ENCODE measurements at regions not wholly inside any gene's neighbourhood (a gene's known extent, or its start where the extent isn't known, plus 50 kb on each side); places are given as distances from the start of the nearest gene placed in this dataset.

DNA sequence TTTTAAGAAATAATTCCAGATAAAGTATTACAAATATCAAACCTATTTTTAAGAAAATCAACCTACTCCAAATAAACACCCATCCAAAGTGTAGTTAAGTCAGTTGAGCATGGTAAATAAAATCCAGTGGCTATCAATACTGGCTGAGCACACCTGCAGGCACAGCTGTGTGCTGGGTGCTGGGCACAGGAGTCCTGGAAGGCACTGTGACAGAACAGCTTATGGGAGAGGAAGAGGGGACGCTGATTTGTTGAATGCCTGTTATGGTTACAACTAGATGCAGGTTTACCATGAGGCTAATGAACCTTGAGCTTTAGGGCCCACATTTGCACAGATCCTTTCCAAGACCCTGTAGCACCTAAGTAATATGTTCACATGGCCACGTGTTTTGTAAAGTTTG is 202.7 kb downstream of the MTX2 start:
- DNase-seq: no peak

DNA sequence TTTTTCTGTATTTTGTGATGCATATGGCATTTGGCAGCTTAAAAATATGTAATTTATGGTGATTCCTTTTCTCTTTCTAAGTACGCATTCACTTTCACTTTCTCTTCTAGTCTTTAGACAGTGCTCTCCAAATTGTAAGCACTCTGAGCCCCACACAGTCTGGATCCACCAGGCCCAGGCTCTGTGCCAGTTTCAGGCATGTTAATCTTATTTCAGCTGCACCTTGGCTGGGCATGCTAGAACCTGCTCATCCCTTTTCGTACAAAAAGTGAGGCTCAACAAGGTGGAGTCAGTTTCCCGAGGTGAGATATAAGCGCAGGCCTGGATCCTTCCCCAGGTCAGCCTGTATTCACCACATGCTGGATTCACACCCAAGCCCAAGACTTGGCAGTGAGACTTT is 203.9 kb downstream of the MTX2 start:
- no peak for DNase-seq

GRCh38 chr2:176473851-176474250 is 204.6 kb downstream of the MTX2 start:
- DNase-seq: no peak

DNA sequence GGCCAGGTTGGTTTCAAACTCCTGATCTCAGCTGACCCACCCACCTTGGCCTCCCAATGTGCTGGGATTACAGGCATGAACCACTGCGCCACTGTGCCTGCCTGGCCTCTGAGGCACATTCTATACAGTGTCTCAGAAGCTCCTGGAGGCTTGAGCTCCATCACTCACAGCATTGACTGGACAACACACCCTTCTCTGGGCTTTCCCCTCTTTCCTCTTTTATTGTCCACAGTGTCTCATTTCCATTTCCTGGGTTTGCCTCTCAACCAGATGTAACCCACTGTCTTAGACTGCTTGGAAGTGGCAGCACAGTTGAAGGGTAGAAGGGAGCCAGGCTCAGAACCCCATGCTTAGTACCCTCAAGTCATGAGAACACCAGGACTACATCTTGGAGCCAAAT is 208.1 kb downstream of the MTX2 start:
- DNase-seq: no peak

- DNase-seq: no peak
Observed at GRCh38 chr2:176479961-176480360, 210.7 kb downstream of the MTX2 start.

- no peak for DNase-seq
Observed at GRCh38 chr2:176482107-176482506, 212.9 kb downstream of the MTX2 start.

DNA sequence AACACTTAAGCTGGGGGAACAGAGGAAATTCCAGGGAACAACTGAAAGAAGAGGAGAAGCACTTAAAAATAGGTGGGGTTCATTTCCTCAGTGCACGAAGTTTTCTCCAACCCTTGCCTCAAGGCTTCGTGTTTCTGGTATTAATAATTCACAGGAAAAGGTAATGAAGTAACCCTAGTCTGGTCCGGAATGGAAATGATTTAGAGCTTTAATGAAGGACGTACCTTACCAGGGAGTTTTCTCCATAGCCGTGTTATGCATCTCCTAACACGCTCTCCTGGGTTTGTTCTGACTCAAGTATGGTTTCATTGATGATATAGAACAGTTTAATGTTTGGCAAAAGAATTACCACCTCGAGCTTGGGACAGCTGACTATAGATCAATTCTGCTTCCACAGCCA is 214.2 kb downstream of the MTX2 start:
- DNase-seq: no peak

- DNase-seq: no peak
Observed at GRCh38 chr2:176483901-176484568, 214.8 kb downstream of the MTX2 start.

DNA sequence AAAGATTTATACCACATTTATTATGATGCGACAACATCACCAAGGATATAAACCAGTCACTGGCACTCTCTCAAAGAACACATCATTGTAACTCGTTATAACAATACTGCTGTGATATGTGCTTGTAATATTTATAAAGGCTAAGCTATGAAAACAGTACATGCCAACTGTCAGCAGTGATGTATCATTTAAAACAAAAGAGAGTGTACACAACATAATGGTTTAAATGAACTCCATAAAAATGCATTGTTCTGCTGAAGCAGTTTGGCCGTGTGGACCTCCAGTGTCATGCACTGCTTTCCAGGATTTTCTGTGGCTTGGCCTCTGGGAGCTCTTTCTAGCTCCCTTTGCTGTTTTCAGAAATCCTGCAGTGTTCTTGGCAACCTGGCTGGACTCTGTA is 215.6 kb downstream of the MTX2 start:
- DNase-seq: no peak

DNA sequence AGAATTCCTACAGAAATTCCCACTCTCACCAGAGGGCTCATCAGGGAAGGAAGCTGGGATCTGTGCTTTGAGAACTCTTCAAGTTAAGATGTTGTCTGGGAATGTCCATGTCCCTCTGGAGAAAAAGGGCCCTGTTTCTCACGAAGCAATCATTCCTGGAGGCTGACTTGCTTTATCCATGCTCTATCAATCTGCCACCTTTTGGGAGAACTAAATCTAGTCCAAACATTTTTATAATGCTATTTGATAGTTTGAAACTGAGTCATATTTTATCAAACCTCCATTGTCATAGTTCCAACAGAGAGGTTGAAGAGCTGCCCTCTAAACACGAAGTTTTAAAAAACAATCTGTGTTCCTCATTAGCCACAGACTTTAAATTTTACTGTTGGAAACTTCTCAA is 219.2 kb downstream of the MTX2 start:
- DNase-seq: no peak

DNA sequence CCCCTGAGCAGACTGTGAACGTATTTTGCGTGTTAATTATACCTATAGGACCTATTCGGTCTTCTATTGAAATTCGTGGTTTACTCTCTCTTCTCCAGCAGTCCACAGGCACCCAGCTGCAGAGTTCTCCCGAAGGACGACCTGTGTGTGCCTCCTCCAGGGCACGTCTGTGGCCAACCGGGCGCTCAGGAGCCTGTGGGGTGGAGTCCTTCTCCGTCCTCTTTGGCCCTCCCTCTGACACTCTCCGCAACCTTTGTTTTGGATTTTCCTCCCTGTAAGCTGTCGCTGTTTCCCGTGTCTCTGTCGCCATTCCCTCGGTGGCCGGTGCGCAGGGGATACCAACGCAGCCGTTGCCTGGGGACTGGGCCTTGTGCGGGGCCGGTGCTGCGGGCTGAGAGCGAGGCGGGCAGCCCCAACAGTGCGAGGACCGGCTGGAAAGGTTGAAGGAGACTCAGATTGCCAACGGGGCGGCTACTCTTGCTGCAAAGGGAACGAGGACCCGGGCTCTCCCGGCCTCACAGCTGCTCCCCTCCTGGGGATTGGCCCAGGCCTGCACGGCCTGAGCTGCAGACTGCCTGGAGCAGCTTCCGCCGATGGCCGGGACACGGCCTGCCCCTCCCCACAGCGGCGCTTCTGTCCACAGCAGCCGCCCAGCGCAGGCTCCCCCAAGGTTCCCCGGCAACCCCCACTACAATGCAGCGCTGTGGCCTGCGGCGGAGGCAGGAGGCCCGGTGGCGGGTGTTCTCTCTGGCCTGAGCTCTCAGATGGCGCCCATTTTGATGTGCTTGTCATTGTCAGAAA is 221.0 kb downstream of the MTX2 start:
- no peak for DNase-seq

GRCh38 chr2:176491172-176491904 is 222.1 kb downstream of the MTX2 start:
- DNase-seq: no peak

GRCh38 chr2:176492583-176492982 is 223.3 kb downstream of the MTX2 start:
- DNase-seq: no peak

GRCh38 chr2:176493226-176493825 is 224.1 kb downstream of the MTX2 start:
- no peak for DNase-seq

- DNase-seq: no peak
Observed at GRCh38 chr2:176493909-176494308, 224.7 kb downstream of the MTX2 start.

GRCh38 chr2:176494949-176495353 is 225.7 kb downstream of the MTX2 start:
- no peak for DNase-seq

- DNase-seq: no peak
Observed at GRCh38 chr2:176495826-176496225, 226.6 kb downstream of the MTX2 start.

DNA sequence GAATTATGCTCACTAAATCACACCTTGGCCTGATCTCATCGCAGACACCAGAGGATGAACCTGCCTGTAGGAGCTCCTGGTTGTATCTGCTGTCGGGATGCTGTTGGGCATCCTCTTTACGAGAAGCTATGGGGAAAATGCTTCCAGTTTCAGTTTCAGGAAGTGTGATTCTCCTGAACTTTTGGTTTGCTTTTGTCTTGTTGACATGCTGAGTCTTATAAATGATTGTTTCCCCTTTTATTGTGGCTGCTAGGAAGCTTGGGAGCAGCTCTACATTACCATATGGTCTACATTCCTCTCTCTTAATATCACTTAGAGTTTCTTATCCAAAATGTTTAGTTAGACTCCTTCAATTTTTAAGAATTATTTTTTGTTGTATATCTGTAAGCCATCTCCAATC is 227.5 kb downstream of the MTX2 start:
- DNase-seq: no peak

DNA sequence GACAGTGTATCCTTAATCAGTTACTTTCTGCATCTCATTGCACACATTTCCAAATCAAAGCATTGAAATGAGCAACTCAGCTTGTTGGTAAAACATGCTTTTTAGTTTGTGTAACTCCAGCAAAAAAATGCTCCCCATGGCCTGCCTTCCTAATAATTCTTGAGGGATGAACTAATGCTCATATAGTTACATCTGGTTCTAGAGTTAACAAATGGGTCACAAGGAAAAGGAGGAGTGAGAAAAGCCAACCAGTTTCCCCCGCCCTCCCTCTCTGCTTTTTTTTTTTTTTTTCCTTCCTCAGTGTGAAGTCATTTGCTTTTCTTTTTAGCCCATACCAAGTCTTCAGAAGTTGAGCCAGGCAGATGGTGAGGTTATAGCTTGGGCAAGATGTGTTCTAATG is 231.7 kb downstream of the MTX2 start:
- DNase-seq: no peak

- no peak for DNase-seq
Observed at GRCh38 chr2:176501617-176502016, 232.4 kb downstream of the MTX2 start.

- DNase-seq: no peak
Observed at GRCh38 chr2:176502619-176503018, 233.4 kb downstream of the MTX2 start.

DNA sequence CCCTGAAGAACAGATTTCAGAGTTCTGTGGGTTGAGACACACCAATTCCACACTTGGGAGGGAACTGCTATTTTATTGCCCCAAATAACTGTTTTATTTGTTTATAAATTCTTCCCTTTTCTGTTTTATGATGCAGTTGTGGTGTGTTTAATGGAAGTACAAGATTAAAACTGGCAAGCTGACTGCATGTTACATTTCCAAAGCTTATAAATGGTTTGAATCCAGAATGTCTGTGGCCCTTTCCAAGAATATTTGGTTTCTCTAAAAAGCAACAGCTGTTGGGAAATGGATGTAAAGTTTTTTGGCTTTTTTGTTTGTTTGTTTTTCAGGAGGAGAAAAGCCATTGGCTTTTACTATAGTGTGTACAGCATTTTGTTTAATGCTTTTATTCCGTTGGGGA is 234.5 kb downstream of the MTX2 start:
- no peak for DNase-seq

DNA sequence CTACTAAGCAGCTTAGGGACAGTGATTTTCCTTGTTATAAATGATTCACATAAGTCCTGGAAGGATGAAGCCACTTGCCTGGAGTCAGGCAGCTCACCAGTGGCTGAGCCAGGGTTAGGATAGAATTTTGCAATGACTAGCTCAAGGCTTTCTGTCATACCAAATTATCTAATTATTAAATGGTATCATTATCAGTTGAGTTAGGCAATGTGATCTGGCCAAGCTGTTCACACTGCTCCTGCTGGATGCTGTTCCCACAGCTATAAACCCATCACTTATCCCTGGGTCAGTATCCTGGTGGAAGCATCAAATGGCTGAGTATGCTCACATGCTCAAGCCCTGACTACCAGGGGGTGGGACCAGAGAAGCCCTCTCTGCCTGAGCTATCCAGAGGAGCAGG is 235.2 kb downstream of the MTX2 start:
- no peak for DNase-seq

DNA sequence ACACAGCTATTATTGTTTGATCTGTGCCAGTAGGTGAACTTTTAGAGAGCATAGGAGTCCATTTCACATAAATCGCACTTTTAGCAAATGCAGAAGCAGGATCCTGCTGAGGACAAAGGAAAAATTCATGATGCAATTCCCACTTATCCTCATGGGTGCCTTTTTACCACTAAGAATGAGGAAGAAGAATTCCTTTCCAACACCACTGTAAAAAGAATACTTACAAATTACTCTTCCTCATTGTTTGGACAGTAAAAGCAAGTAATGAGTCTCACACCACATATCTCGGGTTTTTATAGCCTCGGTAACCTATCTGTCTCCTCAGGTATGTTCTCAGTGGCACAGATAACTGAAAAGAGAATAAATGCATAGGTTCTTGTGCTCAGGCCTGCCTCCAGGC is 238.5 kb downstream of the MTX2 start:
- DNase-seq: no peak
